A549 (cell line): ENCODE measurements at regions not wholly inside any gene's neighbourhood (a gene's known extent, or its start where the extent isn't known, plus 50 kb on each side); places are given as distances from the start of the nearest gene placed in this dataset.
"Not testable (repeated sequence)": the region's sequence is repeated elsewhere in the genome, so short reads cannot be mapped to it uniquely, and the experiment has no call there.

Experiments
- CTCF ChIP-seq: fragments of >200 bp; sonication (Bioruptor Twin); formaldehyde crosslinking; IDR thresholded peaks from 3 replicates; pipeline ENCODE4 v1.5.1; 2016
- ELK1 ChIP-seq: fragments of 150-350 bp; IDR thresholded peaks from 2 replicates; pipeline ENCODE4 v1.6.1; 2014; ENCODE audit warnings: low read depth, mild to moderate bottlenecking, low read length
- MAX ChIP-seq: IDR thresholded peaks from 2 replicates; pipeline ENCODE4 v1.6.1; 2012

GRCh38 chrX:124271599-124271998 is 60.9 kb upstream of the TEX13D start:
- TF ChIP-seq CTCF, MAX, ELK1: not testable (repeated sequence)
